A549 (cell line): ENCODE measurements at regions not wholly inside any gene's neighbourhood (a gene's known extent, or its start where the extent isn't known, plus 50 kb on each side); places are given as distances from the start of the nearest gene placed in this dataset.

Experiments
- ATAC-seq, 2 experiments: fragments of 200-7000 bp in 1 of 2; fragments of >200 bp in 1 of 2; cut with Nextera tagmentation in 1 of 2; cut with Tn5 transposase in 1 of 2; 3 replicates each; pipeline versions ENCODE4 v1.8.0 to v1.9.1; 2018 to 2020; ENCODE audit warnings: mild to moderate bottlenecking in 1 of 2, moderate library complexity in 1 of 2
- CTCF ChIA-PET: fragments of 300-600 bp; sonication (Branson Sonifier 250); formaldehyde crosslinking; extraction: SDS; loops from one replicate; lab custom pipeline; 2021; ENCODE audit warnings: antibody characterized with exemption, inconsistent platforms; lab: Yijun Ruan, JAX
- POLR2A ChIA-PET: fragments of 350-600 bp; formaldehyde crosslinking; extraction: SDS; loops from one replicate; lab custom pipeline; 2021; ENCODE audit warnings: antibody characterized with exemption, inconsistent platforms; lab: Yijun Ruan, JAX
- DNase-seq, 2 experiments: peaks; one replicate each; pipeline versions ENCODE4 v3.0.0 to v3.0.0-alpha.2; 2011 to 2016; ENCODE audit warnings: low read depth in 1 of 2, low spot score in 1 of 2
- FAIRE-seq: peaks from 2 replicates; lab custom pipeline; 2011; peaks lifted over from hg19 to GRCh38; lab: Jason Lieb, UNC
- H3K27ac ChIP-seq, 2 experiments: fragments of >200 bp; sonication (Bioruptor Twin); formaldehyde crosslinking; 3 replicates each; pipeline ENCODE4 v1.5.1; 2016 to 2017
- H3K4me1 ChIP-seq: fragments of >200 bp; sonication (Bioruptor Twin); formaldehyde crosslinking; 3 replicates; pipeline ENCODE4 v1.6.1; 2016
- H3K4me2 ChIP-seq: fragments of >200 bp; sonication (Bioruptor Twin); formaldehyde crosslinking; 3 replicates; pipeline ENCODE4 v1.6.1; 2016
- H3K4me3 ChIP-seq: fragments of >200 bp; sonication (Bioruptor Twin); formaldehyde crosslinking; 3 replicates; pipeline ENCODE4 v1.5.1; 2016
- H3K9me3 ChIP-seq: fragments of >200 bp; sonication (Bioruptor Twin); formaldehyde crosslinking; 3 replicates; pipeline ENCODE4 v1.6.1; 2016
- BCL3 ChIP-seq: fragments of >200 bp; sonication (Bioruptor Twin); formaldehyde crosslinking; IDR thresholded peaks from 3 replicates; pipeline ENCODE4 v1.6.1; 2016
- BHLHE40 ChIP-seq: IDR thresholded peaks from 2 replicates; pipeline ENCODE4 v1.6.1; 2012; ENCODE audit warnings: low read depth, low read length, inconsistent platforms
- CBX2 ChIP-seq: fragments of 200-600 bp; sonication (generic); IDR thresholded peaks from 2 replicates; pipeline ENCODE4 v1.6.1; 2016; ENCODE audit warnings: low read depth, mild to moderate bottlenecking, borderline replicate concordance
- CEBPB ChIP-seq, 2 experiments: fragments of >200 bp in 1 of 2; sonication (Bioruptor Twin) in 1 of 2; formaldehyde crosslinking in 1 of 2; IDR thresholded peaks; 2 replicates each; pipeline ENCODE4 v1.6.1; 2012 to 2016
- CHD4 ChIP-seq: fragments of 200-600 bp; sonication (generic); IDR thresholded peaks from 2 replicates; pipeline ENCODE4 v1.6.1; 2016; ENCODE audit warnings: antibody characterized with exemption, mild to moderate bottlenecking, borderline replicate concordance
- EHF ChIP-seq: fragments of 250-450 bp; sonication (Bioruptor Pico); IDR thresholded peaks from 2 replicates; pipeline ENCODE4 v1.5.0; 2020; ENCODE audit warnings: mild to moderate bottlenecking
- EP300 ChIP-seq, 2 experiments: fragments of >200 bp; sonication (Bioruptor Twin); formaldehyde crosslinking; IDR thresholded peaks; 2 replicates in 1 of 2; 3 replicates in 1 of 2; pipeline ENCODE4 v1.6.1; 2016 to 2017
- FOSB ChIP-seq: fragments of 250-450 bp; sonication (Bioruptor Pico); IDR thresholded peaks from 2 replicates; pipeline ENCODE4 v1.5.0; 2020; ENCODE audit warnings: mild to moderate bottlenecking, moderate library complexity
- HES2 ChIP-seq: fragments of >200 bp; sonication (Bioruptor Twin); formaldehyde crosslinking; IDR thresholded peaks from 2 replicates; pipeline ENCODE4 v1.6.1; 2016
- HOXB13 ChIP-seq: fragments of 250-450 bp; sonication (Bioruptor Pico); IDR thresholded peaks from 2 replicates; pipeline ENCODE4 v1.5.0; 2020; ENCODE audit warnings: low read depth, mild to moderate bottlenecking, moderate library complexity
- KDM1A ChIP-seq: fragments of 200-600 bp; sonication (generic); IDR thresholded peaks from 2 replicates; pipeline ENCODE4 v1.6.1; 2016; ENCODE audit warnings: low read depth, mild to moderate bottlenecking
- KDM5A ChIP-seq: fragments of 200-600 bp; sonication (generic); IDR thresholded peaks from 2 replicates; pipeline ENCODE4 v1.6.1; 2016; ENCODE audit warnings: antibody characterized with exemption, mild to moderate bottlenecking
- MAFK ChIP-seq: fragments of 450-650 bp; IDR thresholded peaks from 2 replicates; pipeline ENCODE4 v1.6.1; 2014; ENCODE audit not compliant: partially characterized antibody
- MAX ChIP-seq: IDR thresholded peaks from 2 replicates; pipeline ENCODE4 v1.6.1; 2012
- NPAS2 ChIP-seq: fragments of 250-450 bp; sonication (Bioruptor Pico); IDR thresholded peaks from 2 replicates; pipeline ENCODE4 v1.8.0; 2022; ENCODE audit warnings: mild to moderate bottlenecking, moderate library complexity, borderline replicate concordance
- NR3C1 ChIP-seq: fragments of >200 bp; sonication (Bioruptor Twin); formaldehyde crosslinking; IDR thresholded peaks from 3 replicates; pipeline ENCODE4 v1.6.1; 2017
- PBX3 ChIP-seq: IDR thresholded peaks from 2 replicates; pipeline ENCODE4 v1.6.1; 2012
- POLR2AphosphoS2 ChIP-seq: conservative IDR thresholded peaks from 2 replicates; pipeline ENCODE4 v1.6.1; 2012; ENCODE audit warnings: low read length, improper control_type of control experiment, inconsistent platforms
- RNF2 ChIP-seq: fragments of 200-600 bp; sonication (generic); IDR thresholded peaks from 2 replicates; pipeline ENCODE4 v1.6.1; 2016; ENCODE audit warnings: low read depth, mild to moderate bottlenecking, antibody characterized with exemption, moderate library complexity, borderline replicate concordance
- TP53 ChIP-seq: fragments of 250-450 bp; sonication (Bioruptor Pico); IDR thresholded peaks from 2 replicates; pipeline ENCODE4 v1.5.0; 2021; ENCODE audit warnings: mild to moderate bottlenecking, moderate library complexity
- USF2 ChIP-seq: fragments of 450-650 bp; IDR thresholded peaks from 2 replicates; pipeline ENCODE4 v1.6.1; 2014; ENCODE audit warnings: antibody characterized with exemption
- ZFP36 ChIP-seq: fragments of 450-650 bp; IDR thresholded peaks from 2 replicates; pipeline ENCODE4 v1.6.1; 2014; ENCODE audit warnings: borderline replicate concordance; ENCODE audit not compliant: partially characterized antibody
- ZSCAN20 ChIP-seq: fragments of 250-450 bp; sonication (Bioruptor Pico); IDR thresholded peaks from 2 replicates; pipeline ENCODE4 v1.8.0; 2022; ENCODE audit warnings: mild to moderate bottlenecking, moderate library complexity
- WGBS: methylation state at CpG from one replicate; pipeline ENCODE4 v1.1.6; 2017; ENCODE audit errors: missing lambda C conversion rate; 5-methylcytosine and 5-hydroxymethylcytosine counted together

- TF ChIP-seq NPAS2 (CRISPR knock-in tag), result no peak
- TF ChIP-seq EP300 (IDR thresholded peaks at IDR 0.05), result no peak
- no peak for TF ChIP-seq CHD4
- no peak for TF ChIP-seq RNF2
These were observed 126.1 kb downstream of the TRIM29 start (continued) for GRCh38 chr11:120011836-120012235.

GRCh38 chr11:120010775-120011174, 127.1 kb downstream of the TRIM29 start:
- ChIA-PET CTCF (interaction anchor here (1.1 kb wide), 1 partner anchor 11 kb away, joined by 3 read pairs; no protein-coding TSS in a partner anchor), POLR2A (no interaction called here)
- Histone ChIP-seq H3K9me3 (no peaks in the 10 kb centered on the region), H3K4me1 (no peaks in the 10 kb centered on the region), H3K4me2 (no peak overlapping the region), H3K27ac (no peak overlapping the region), H3K4me3 (no peak overlapping the region)
- ATAC-seq, result no peak
- TF ChIP-seq USF2, result no peak
- TF ChIP-seq POLR2AphosphoS2, result no peak
- TF ChIP-seq BHLHE40, result no peak
- TF ChIP-seq KDM1A, result no peak
- TF ChIP-seq FOSB (CRISPR knock-in tag), result no peak
- TF ChIP-seq ZFP36, result no peak
- TF ChIP-seq BCL3, result no peak
- no peak for TF ChIP-seq NR3C1
- TF ChIP-seq HES2, result no peak
- no peak for TF ChIP-seq ZSCAN20
- no peak for TF ChIP-seq TP53 (CRISPR knock-in tag)
- no peak for TF ChIP-seq MAFK
- no peak for TF ChIP-seq KDM5A
- no peak for TF ChIP-seq CEBPB (IDR thresholded peaks at IDR 0.05)
- TF ChIP-seq PBX3, result no peak
- TF ChIP-seq MAX, result no peak
- TF ChIP-seq EP300 (IDR thresholded peaks at IDR 0.05), result no peak
- TF ChIP-seq HOXB13, result no peak
- 9% methylated on average over 7 of the region's 9 CpGs for WGBS
- DNase-seq, result no peak
- no peak for FAIRE-seq

- ChIA-PET POLR2A (no interaction called here), CTCF (no interaction called here)
- Histone ChIP-seq H3K9me3 (no peaks in the 10 kb centered on the region), H3K4me3 (no peak overlapping the region), H3K4me1 (no peaks in the 10 kb centered on the region), H3K4me2 (no peak overlapping the region), H3K27ac (no peak overlapping the region)
- DNase-seq (no peak), FAIRE-seq (no peak), ATAC-seq (no peak)
- WGBS, result 12% methylated on average over 4 of the region's 4 CpGs
- TF ChIP-seq CBX2 (no peak), EHF (CRISPR knock-in tag) (no peak), ZFP36 (no peak)
These were observed 128.0 kb downstream of the TRIM29 start for GRCh38 chr11:120009938-120010337.
